HG02642 (cell line): ENCODE measurements at regions not wholly inside any gene's neighbourhood (a gene's known extent, or its start where the extent isn't known, plus 50 kb on each side); places are given as distances from the start of the nearest gene placed in this dataset.

ENCODE experiments used
- ATAC-seq: cut with Tn5 transposase; IDR thresholded peaks from one replicate; pipeline ENCODE4 v1.9.1; 2021; ENCODE audit warnings: mild to moderate bottlenecking; ENCODE audit not compliant: unreplicated experiment, poor library complexity

DNA sequence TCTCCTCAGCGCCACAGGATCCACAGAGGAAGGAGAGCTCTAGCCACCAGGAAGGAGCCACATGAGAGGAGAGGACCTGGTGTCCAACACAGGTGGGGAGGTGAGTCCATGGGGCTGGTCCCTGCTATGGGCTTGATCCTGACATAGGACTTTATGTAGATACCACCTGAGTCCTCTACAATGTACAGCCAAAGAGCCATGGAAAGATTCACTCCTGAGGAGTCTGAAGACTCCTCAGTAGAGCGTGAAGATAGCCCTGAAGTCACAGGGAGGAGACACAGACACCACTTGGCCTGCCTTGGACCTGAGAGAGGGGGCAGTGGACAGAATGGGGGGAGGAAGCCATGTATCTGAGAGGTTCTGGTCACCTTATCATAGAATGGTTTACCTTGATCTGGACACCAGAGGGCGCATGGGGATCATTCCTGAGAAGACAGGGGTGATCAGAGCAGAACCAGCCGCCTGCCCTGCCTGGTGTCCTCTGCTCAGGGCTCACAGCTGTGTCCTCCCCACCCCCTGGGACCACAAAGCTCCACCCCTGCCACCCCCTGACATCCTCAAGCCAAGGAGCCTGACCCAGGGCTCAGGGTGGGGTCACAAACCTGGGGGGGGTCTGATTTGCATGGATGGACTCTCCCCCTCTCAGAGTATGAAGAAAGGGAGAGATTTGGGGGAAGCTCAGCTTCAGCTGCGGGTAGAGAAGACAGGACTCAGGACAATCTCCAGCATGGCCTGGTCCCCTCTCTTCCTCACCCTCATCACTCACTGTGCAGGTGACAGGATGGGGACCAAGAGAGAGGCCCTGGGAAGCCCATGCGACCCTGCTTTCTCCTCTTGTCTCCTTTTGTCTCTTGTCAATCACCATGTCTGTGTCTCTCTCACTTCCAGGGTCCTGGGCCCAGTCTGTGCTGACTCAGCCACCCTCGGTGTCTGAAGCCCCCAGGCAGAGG is 77.0 kb downstream of the ZNF280B start:
- ATAC-seq: no peak

DNA sequence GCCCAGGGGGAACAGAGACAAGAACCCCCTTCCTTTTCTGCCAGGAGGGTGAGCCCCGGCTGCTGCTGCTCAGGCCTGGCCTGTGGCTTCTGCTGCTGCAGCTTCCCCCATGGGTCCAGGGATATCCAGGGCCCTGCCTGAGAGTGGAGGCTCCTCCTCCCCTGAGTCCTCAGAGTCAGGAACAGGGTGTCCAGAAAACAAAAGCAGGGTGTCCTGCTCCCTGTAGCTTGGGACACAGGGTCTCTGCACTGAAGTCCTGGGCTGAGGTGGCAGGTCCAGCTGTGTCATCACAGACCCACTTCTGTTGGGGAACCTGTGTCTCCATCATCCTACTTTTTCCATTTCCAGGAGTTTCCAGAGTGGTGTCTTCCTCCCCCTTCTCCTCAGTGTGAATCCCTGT is 76.1 kb downstream of the ZNF280B start:
- ATAC-seq: no peak

DNA sequence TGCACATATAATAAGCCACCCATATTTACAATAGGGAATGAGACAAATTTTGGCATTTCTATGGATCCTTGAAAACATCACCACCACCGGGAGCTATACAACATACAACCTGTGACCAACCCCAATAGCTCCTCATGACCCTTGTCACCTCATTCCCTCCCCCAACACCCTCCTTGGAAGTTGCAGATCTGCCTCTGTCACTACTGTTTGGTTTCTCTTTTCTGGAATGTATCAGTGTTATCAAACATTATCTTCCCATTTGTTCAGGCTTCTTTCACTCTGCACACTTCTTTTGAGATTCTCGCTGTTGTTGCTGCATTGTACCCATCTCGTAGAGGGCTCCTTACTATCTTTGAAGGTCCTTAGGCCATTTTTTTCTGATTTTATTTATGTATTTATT is 75.6 kb downstream of the ZNF280B start:
- no peak for ATAC-seq

DNA sequence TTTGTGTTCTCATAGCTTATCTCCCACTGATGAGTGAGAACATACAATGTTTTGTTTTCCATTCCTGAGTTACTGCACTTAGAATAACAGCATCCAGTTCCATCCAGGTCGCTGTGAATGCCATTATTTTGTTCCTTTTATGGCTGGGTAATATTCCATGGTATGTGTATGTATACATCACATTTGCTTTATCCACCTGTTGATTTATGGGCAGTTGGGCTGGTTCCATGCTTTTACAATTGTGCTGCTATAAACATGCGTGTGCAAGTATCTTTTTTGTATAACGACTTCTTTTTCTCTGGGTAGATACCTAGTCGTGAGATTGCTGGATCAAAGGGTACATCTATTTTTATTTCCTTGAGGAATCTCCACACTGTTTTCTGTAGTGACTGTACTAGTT is 74.8 kb downstream of the ZNF280B start:
- no peak for ATAC-seq
